H9 (cell line): ENCODE measurements at regions not wholly inside any gene's neighbourhood (a gene's known extent, or its start where the extent isn't known, plus 50 kb on each side); places are given as distances from the start of the nearest gene placed in this dataset.

ENCODE experiments used
- DNase-seq: peaks from one replicate; pipeline ENCODE4 v3.0.0-alpha.2; 2017
- H2AFZ ChIP-seq: one replicate; pipeline ENCODE4 v1.6.1; 2013; ENCODE audit warnings: mild to moderate bottlenecking, low read length, control low read depth, moderate library complexity
- H2AK5ac ChIP-seq: 2 replicates; pipeline ENCODE4 v1.6.1; 2013; ENCODE audit warnings: low read length, control low read depth, mixed read lengths; ENCODE audit not compliant: insufficient read length
- H2BK120ac ChIP-seq: one replicate; pipeline ENCODE4 v1.6.1; 2013; ENCODE audit warnings: low read depth, mild to moderate bottlenecking, low read length, control low read depth, inconsistent platforms; ENCODE audit not compliant: poor library complexity, severe bottlenecking
- H2BK12ac ChIP-seq: 2 replicates; pipeline ENCODE4 v1.6.1; 2013; ENCODE audit warnings: low read length, control low read depth, mixed read lengths, low read depth; ENCODE audit not compliant: insufficient read length
- H2BK15ac ChIP-seq: 2 replicates; pipeline ENCODE4 v1.6.1; 2013; ENCODE audit warnings: low read depth, low read length, control low read depth
- H2BK20ac ChIP-seq: one replicate; pipeline ENCODE4 v1.6.1; 2013; ENCODE audit warnings: low read depth, mild to moderate bottlenecking, low read length, control low read depth, inconsistent platforms; ENCODE audit not compliant: poor library complexity, severe bottlenecking
- H2BK5ac ChIP-seq: 2 replicates; pipeline ENCODE4 v1.6.1; 2013; ENCODE audit warnings: low read length, control low read depth, mixed read lengths; ENCODE audit not compliant: insufficient read length
- H3K14ac ChIP-seq: 2 replicates; pipeline ENCODE4 v1.6.1; 2013; ENCODE audit warnings: low read length, control low read depth; ENCODE audit not compliant: insufficient read depth
- H3K18ac ChIP-seq: 2 replicates; pipeline ENCODE4 v1.6.1; 2013; ENCODE audit warnings: low read depth, mild to moderate bottlenecking, mixed read lengths, low read length, control low read depth; ENCODE audit not compliant: insufficient read length
- H3K23ac ChIP-seq: 2 replicates; pipeline ENCODE4 v1.6.1; 2013; ENCODE audit warnings: low read length, control low read depth, mixed read lengths, low read depth; ENCODE audit not compliant: insufficient read length
- H3K23me2 ChIP-seq: 2 replicates; pipeline ENCODE4 v1.6.1; 2013; ENCODE audit warnings: low read depth, mild to moderate bottlenecking, mixed read lengths, low read length, control low read depth; ENCODE audit not compliant: insufficient read length, poor library complexity, severe bottlenecking
- H3K27ac ChIP-seq: 2 replicates; pipeline ENCODE4 v1.5.1; 2013; ENCODE audit warnings: low read length, control low read depth, mixed read lengths, low read depth; ENCODE audit not compliant: insufficient read length
- H3K27me3 ChIP-seq: 2 replicates; pipeline ENCODE4 v1.6.1; 2013; ENCODE audit warnings: low read length, control low read depth, inconsistent platforms; ENCODE audit not compliant: insufficient read depth
- H3K4ac ChIP-seq: 2 replicates; pipeline ENCODE4 v1.6.1; 2013; ENCODE audit warnings: low read depth, mild to moderate bottlenecking, control low read depth, inconsistent platforms, low read length, moderate library complexity
- H3K4me1 ChIP-seq: 2 replicates; pipeline ENCODE4 v1.6.1; 2013; ENCODE audit warnings: low read length, control low read depth, inconsistent platforms; ENCODE audit not compliant: insufficient read depth
- H3K4me2 ChIP-seq: 2 replicates; pipeline ENCODE4 v1.6.1; 2013; ENCODE audit warnings: low read length, control low read depth, mixed read lengths; ENCODE audit not compliant: insufficient read length, insufficient read depth
- H3K56ac ChIP-seq: 2 replicates; pipeline ENCODE4 v1.6.1; 2013; ENCODE audit warnings: low read depth, mild to moderate bottlenecking, mixed read lengths, low read length, control low read depth; ENCODE audit not compliant: insufficient read length
- H3K79me1 ChIP-seq: 2 replicates; pipeline ENCODE4 v1.6.1; 2013; ENCODE audit warnings: low read depth, mild to moderate bottlenecking, moderate library complexity, low read length, control low read depth, inconsistent platforms; ENCODE audit not compliant: insufficient read depth, poor library complexity, severe bottlenecking
- H3K79me2 ChIP-seq: 2 replicates; pipeline ENCODE4 v1.6.1; 2013; ENCODE audit warnings: low read length, control low read depth, inconsistent platforms; ENCODE audit not compliant: insufficient read depth
- H3K9ac ChIP-seq: 2 replicates; pipeline ENCODE4 v1.6.1; 2013; ENCODE audit warnings: low read length, control low read depth, mixed read lengths; ENCODE audit not compliant: insufficient read length; ENCODE audit errors: extremely low read depth
- H3K9me3 ChIP-seq: one replicate; pipeline ENCODE4 v1.6.1; 2013; ENCODE audit warnings: low read depth, low read length, inconsistent platforms; ENCODE audit not compliant: control insufficient read depth
- H3T11ph ChIP-seq: one replicate; pipeline ENCODE4 v1.6.1; 2013; ENCODE audit warnings: mild to moderate bottlenecking, low read length, control low read depth, inconsistent platforms
- H4K20me1 ChIP-seq: one replicate; pipeline ENCODE4 v1.6.1; 2013; ENCODE audit not compliant: control insufficient read depth, insufficient read length, insufficient read depth
- H4K5ac ChIP-seq: 2 replicates; pipeline ENCODE4 v1.6.1; 2013; ENCODE audit warnings: low read depth, mild to moderate bottlenecking, mixed read lengths, low read length, control low read depth; ENCODE audit not compliant: insufficient read length
- H4K8ac ChIP-seq: replicated peaks from 2 replicates; pipeline ENCODE4 v1.6.1; 2013; ENCODE audit warnings: low read length, control low read depth, mixed read lengths, low read depth; ENCODE audit not compliant: insufficient read length
- H4K91ac ChIP-seq: 2 replicates; pipeline ENCODE4 v1.6.1; 2013; ENCODE audit warnings: low read depth, mild to moderate bottlenecking, moderate library complexity, mixed read lengths, low read length, control low read depth; ENCODE audit not compliant: insufficient read length
- H3K27ac Mint-ChIP-seq, 3 experiments: 2 replicates in 2 of 3; 3 replicates in 1 of 3; pipeline ENCODE4 v1.8.0; 2020 to 2021; ENCODE audit warnings: mixed read lengths in 3 of 3, mild to moderate bottlenecking in 1 of 3, moderate library complexity in 1 of 3
- H3K27me3 Mint-ChIP-seq: 2 replicates; pipeline ENCODE4 v1.8.0; 2021; ENCODE audit warnings: low read depth, mild to moderate bottlenecking, moderate library complexity, mixed read lengths
- H3K36me3 Mint-ChIP-seq, 3 experiments: 2 replicates in 2 of 3; 3 replicates in 1 of 3; pipeline ENCODE4 v1.8.0; 2020 to 2021; ENCODE audit warnings: low read depth in 3 of 3, mixed read lengths in 3 of 3; ENCODE audit not compliant: insufficient read depth in 1 of 3
- H3K4me1 Mint-ChIP-seq, 2 experiments: 2 replicates each; pipeline ENCODE4 v1.8.0; 2020; ENCODE audit warnings: mixed read lengths in 2 of 2
- H3K4me3 Mint-ChIP-seq, 2 experiments: 2 replicates in 1 of 2; 3 replicates in 1 of 2; pipeline ENCODE4 v1.8.0; 2020 to 2021; ENCODE audit warnings: mild to moderate bottlenecking in 2 of 2, mixed read lengths in 2 of 2, moderate library complexity in 1 of 2
- H3K9me3 Mint-ChIP-seq, 2 experiments: 2 replicates in 1 of 2; 3 replicates in 1 of 2; pipeline ENCODE4 v1.8.0; 2020; ENCODE audit warnings: mild to moderate bottlenecking in 2 of 2, mixed read lengths in 2 of 2, moderate library complexity in 1 of 2
- WGBS: extraction: QIAGEN DNeasy Blood & Tissue Kit; methylation state at CpG from one replicate; pipeline ENCODE4 v1.1.7; 2013; ENCODE audit warnings: missing lambda C conversion rate, low lambda C conversion rate, mixed read lengths; ENCODE audit not compliant: insufficient read length; ENCODE audit errors: extremely low coverage; 5-methylcytosine and 5-hydroxymethylcytosine counted together
- TF ChIP-seq, protein P1 (sequence below): fragments of 200-600 bp; sonication (generic); conservative IDR thresholded peaks from 3 replicates; pipeline ENCODE4 v1.8.0; 2021; ENCODE audit warnings: antibody characterized with exemption, mild to moderate bottlenecking

GRCh38 chr4:80124246-80125211 lies 51.5 kb upstream of the ANTXR2 start:
- Histone ChIP-seq H2BK12ac (no peak overlapping the region), H2BK20ac (no peak overlapping the region), H3K79me1 (no peaks in the 10 kb centered on the region), H3K18ac (no peak overlapping the region), H3K79me2 (no peaks in the 10 kb centered on the region), H4K5ac (no peak overlapping the region), H3K27me3 (no peaks in the 10 kb centered on the region), H4K91ac (no peak overlapping the region), H3T11ph (no peak overlapping the region), H3K9ac (no peak overlapping the region), H3K56ac (no peak overlapping the region), H3K4me2 (no peak overlapping the region), H3K23ac (no peak overlapping the region), H4K8ac (no peak overlapping the region), H3K9me3 (no peaks in the 10 kb centered on the region), H3K4ac (no peak overlapping the region), H3K27ac (no peak overlapping the region), H2BK15ac (no peak overlapping the region), H2BK120ac (no peak overlapping the region), H2AK5ac (no peak overlapping the region), H3K23me2 (no peaks in the 10 kb centered on the region), H3K14ac (no peak overlapping the region), H2BK5ac (no peak overlapping the region), H4K20me1 (no peaks in the 10 kb centered on the region), H3K4me1 (no peaks in the 10 kb centered on the region), H2AFZ (no peak overlapping the region)
- no peak overlapping the region for H3K4me3 Mint-ChIP-seq
- peaks cover under 1% of the 10 kb centered on the region; the same call in 1 of the 2 replicates for H3K27me3 Mint-ChIP-seq
- H3K4me1 Mint-ChIP-seq: peaks cover 4 to 6% of the 10 kb centered on the region in 2 experiments; a peak in 3 of 4 replicates
- no CpG with 5 or more reads among the region's 1 CpG for WGBS
- no peak for DNase-seq
- no peak overlapping the region for H3K27ac Mint-ChIP-seq
- no peaks in the 10 kb centered on the region; a peak in 1 of 5 replicates for H3K9me3 Mint-ChIP-seq
- TF ChIP-seq, protein P1, sequence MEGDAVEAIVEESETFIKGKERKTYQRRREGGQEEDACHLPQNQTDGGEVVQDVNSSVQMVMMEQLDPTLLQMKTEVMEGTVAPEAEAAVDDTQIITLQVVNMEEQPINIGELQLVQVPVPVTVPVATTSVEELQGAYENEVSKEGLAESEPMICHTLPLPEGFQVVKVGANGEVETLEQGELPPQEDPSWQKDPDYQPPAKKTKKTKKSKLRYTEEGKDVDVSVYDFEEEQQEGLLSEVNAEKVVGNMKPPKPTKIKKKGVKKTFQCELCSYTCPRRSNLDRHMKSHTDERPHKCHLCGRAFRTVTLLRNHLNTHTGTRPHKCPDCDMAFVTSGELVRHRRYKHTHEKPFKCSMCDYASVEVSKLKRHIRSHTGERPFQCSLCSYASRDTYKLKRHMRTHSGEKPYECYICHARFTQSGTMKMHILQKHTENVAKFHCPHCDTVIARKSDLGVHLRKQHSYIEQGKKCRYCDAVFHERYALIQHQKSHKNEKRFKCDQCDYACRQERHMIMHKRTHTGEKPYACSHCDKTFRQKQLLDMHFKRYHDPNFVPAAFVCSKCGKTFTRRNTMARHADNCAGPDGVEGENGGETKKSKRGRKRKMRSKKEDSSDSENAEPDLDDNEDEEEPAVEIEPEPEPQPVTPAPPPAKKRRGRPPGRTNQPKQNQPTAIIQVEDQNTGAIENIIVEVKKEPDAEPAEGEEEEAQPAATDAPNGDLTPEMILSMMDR: no peak
- no peaks in the 10 kb centered on the region for H3K36me3 Mint-ChIP-seq
